22Rv1 (cell line): ENCODE measurements at regions not wholly inside any gene's neighbourhood (a gene's known extent, or its start where the extent isn't known, plus 50 kb on each side); places are given as distances from the start of the nearest gene placed in this dataset.

Source experiments
- H3K27ac ChIP-seq: fragments of 450-650 bp; 2 replicates; pipeline ENCODE4 v1.5.1; 2017
- ZFX ChIP-seq: fragments of 450-650 bp; IDR thresholded peaks from 2 replicates; pipeline ENCODE4 v1.6.1; 2017; ENCODE audit warnings: antibody characterized with exemption, borderline replicate concordance
- TF ChIP-seq, protein P1 (sequence below): fragments of 450-650 bp; IDR thresholded peaks from 2 replicates; pipeline ENCODE4 v1.5.1; 2017; ENCODE audit warnings: mild to moderate bottlenecking

DNA sequence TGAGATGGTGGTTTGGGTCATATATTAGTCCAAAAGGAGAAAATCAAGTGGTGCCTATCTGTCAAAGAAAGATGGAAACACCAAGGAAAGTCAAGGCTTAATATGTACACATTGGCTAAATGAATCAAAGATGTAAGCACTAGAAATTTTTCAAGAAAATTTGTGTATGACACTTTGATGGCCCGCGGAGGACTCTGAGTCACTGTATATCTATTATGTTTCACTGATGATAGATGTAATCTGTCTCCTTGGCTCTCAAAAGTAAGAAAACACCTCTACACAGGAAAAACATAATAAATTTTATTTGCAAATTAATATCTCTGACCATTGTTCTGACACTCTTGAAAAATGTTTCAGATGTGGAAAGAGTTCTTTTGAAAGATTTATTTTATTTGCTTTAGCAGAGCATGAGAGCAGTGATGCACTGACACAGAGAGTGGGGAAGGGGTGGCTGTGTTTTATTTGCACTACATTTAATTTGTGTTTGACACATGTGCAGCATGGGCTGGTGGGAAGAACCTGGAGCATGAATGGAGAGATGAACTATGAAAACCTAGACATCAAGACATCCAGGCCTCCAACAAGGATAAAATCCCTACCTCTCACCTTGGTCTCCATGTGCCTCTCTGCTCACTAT is 180.8 kb upstream of the GAS1 start:
- no peak for TF ChIP-seq ZFX
- TF ChIP-seq, protein P1, sequence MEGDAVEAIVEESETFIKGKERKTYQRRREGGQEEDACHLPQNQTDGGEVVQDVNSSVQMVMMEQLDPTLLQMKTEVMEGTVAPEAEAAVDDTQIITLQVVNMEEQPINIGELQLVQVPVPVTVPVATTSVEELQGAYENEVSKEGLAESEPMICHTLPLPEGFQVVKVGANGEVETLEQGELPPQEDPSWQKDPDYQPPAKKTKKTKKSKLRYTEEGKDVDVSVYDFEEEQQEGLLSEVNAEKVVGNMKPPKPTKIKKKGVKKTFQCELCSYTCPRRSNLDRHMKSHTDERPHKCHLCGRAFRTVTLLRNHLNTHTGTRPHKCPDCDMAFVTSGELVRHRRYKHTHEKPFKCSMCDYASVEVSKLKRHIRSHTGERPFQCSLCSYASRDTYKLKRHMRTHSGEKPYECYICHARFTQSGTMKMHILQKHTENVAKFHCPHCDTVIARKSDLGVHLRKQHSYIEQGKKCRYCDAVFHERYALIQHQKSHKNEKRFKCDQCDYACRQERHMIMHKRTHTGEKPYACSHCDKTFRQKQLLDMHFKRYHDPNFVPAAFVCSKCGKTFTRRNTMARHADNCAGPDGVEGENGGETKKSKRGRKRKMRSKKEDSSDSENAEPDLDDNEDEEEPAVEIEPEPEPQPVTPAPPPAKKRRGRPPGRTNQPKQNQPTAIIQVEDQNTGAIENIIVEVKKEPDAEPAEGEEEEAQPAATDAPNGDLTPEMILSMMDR: no peak
- H3K27ac ChIP-seq: no peak overlapping the region

DNA sequence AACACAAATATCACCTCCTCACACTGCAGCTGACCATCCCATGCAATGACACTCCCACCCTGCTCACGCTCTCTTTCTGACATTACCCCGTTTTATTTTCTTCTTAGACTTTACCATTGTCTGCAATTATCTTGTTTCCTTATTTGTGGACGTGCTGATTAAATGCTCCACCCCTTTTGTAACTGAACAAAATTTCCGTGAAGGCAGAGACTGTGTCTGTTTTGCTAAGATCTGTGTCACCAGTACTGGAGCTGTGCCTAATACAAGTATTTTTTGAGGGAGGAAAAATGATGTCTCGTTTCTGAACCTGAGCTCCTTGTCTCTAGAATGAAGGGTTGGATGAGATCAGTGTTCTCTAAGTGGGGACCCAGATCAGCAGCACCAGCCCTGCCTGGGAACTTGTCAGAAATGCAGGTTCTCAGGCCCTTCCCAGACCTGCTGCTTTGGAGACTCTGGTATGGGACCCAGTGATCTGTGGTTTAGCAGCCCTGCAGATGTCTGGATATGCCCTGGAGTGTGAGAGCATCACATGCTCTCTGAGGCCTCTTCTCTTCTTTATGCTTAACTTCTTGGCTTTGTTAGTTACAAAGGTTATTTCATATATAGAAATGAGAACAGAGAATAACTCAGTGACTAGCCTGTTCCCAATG is 181.7 kb upstream of the GAS1 start:
- no peak overlapping the region for H3K27ac ChIP-seq
- TF ChIP-seq, protein P1: no peak
- TF ChIP-seq ZFX: no peak

DNA sequence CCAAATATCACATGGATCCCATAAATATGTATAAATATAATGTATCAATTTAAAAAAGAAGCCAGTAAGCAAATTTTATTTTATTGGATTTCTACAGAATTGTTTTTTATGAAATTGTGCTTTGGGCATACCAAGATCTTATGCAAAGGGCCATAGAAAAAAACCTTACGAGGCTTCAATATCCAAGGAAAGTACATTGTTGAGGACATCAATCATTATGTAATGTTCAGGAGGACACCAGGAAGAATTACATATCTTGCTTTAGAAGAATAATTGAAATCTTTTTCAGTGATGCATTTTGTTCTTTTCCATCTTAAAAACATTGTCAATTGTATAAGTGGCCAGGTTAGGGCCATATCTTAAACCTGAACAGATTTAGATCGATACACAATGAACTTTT is 187.8 kb upstream of the GAS1 start:
- TF ChIP-seq, protein P1: no peak
- TF ChIP-seq ZFX: no peak
- no peak overlapping the region for H3K27ac ChIP-seq

DNA sequence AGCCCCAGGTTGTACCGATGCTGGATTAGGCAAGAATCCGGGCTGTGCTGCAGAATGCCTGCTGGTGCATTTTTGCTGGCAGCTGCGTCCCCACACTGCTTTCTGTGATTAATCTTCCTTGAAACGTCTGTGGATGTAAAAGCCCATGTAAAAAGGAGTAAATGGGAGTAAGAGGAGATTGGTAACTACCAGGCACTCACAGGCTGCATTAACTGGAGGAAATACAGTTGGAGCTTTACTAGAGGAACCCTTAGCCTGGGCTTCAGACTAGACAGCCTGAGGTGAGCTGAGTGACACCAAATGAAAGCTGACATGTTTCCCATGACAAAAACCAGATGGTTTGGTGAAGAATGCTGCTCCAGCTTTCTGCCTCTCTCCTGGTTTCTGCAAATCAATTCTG is 190.4 kb upstream of the GAS1 start:
- TF ChIP-seq, protein P1: no peak
- TF ChIP-seq ZFX: no peak
- no peak overlapping the region for H3K27ac ChIP-seq

DNA sequence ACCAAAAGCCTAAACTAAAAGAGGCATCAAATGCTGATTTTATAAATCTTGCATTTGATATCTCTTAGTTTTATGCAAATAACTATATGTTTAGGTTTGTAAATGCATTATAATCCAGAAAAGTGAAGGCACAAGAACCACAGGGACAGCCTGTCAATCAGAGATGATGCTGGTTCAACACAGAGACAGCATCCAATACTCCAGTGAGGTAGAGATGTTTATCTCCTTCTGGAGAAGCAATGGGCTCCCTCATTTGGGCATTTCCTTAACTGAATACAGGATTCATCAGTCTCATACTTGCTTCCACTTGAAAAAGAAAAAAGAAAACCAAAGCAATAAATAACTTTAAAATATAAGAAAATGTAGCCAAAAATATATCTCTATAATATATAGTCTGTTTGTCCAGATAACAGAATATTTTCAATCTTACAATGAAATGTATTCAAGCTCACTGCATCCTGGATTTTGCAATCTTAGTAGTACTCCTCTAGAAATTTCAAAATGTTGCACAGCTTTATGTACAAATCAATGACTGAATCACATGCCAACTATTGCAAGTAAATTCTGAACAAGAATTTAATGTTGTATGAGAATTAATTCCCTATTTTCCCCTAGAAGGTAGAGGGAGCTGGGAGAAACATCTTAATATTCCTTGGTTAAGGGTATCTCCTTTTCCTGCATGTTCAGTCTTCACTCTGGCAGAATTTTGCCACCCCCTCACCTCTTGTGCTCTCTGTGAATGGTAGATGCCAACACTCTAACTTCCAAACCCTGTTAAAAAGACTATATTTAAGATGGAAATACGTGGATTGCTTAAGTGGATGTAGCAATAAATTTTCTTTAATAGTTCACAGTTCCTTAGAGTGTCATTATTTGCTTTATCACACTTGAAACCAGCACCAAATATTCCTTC is 191.1 kb upstream of the GAS1 start:
- no peak overlapping the region for H3K27ac ChIP-seq

DNA sequence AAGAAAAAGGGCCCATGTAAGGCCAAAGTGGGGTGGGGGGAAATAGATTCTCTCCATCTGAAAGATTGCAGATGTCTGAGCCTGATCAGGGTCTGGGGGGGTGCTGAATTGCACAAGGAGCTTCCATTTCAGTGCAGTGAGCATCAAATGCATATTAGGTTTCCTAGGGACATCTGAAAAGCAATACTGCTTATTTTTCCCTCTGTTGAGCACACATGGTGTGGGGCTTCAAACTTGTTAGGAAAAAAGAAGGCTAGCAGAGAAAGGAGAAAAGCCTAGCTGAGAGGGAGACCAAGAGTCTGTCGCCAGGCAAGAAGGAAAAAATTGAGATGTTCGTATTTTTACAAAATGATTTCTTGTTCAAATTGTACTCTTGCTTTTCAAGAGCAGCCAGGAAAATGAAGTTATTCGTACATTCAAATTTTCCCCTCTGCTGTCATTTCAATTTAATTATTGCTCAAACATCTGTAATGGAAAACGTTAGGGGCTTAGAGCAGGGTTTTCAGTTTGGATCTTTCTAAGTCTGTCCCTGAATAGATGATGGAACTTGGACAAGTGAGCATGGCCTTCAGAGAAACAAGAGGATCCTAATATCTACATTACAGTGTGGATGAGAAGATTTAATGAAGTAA is 191.9 kb upstream of the GAS1 start:
- TF ChIP-seq, protein P1: no peak
- TF ChIP-seq ZFX: no peak
- H3K27ac ChIP-seq: no peak overlapping the region

More for the DNA sequence above, 191.1 kb upstream of the GAS1 start:
- TF ChIP-seq, protein P1: no peak
- no peak for TF ChIP-seq ZFX
